HepG2 (cell line): ENCODE measurements at regions not wholly inside any gene's neighbourhood (a gene's known extent, or its start where the extent isn't known, plus 50 kb on each side); places are given as distances from the start of the nearest gene placed in this dataset.

ENCODE experiments used
- ATAC-seq: fragments of 200-7000 bp; cut with Tn5 transposase; 3 replicates; pipeline ENCODE4 v1.9.1; 2020; ENCODE audit warnings: mild to moderate bottlenecking, moderate library complexity
- BruUV-seq: library from RNA; stranded (reverse); fragments of 400-500 nt; replicated peaks from 2 replicates; lab custom pipeline; 2021; lab: Mats Ljungman, UMichigan
- CTCF ChIA-PET: fragments of 300-600 bp; formaldehyde crosslinking; extraction: SDS; loops from one replicate; lab custom pipeline; 2021; ENCODE audit warnings: low total read pairs, inconsistent platforms, low intra/inter-chr PET ratio; lab: Yijun Ruan, JAX
- POLR2A ChIA-PET: fragments of 350-600 bp; sonication (Branson Sonifier 250); formaldehyde crosslinking; loops from one replicate; lab custom pipeline; 2020; ENCODE audit warnings: antibody characterized with exemption, inconsistent platforms; lab: Yijun Ruan, JAX
- DNase-seq: peaks from one replicate; pipeline ENCODE4 v3.0.0-alpha.2; 2015; ENCODE audit warnings: low spot score
- FAIRE-seq: peaks from 3 replicates; lab custom pipeline; 2011; peaks lifted over from hg19 to GRCh38; lab: Jason Lieb, UNC
- H2AFZ ChIP-seq: one replicate; pipeline ENCODE4 v1.6.1; 2011; ENCODE audit warnings: low read length, inconsistent platforms
- H3K27ac ChIP-seq: fragments of 300-600 bp; 3 replicates; pipeline ENCODE4 v1.8.0; 2011; ENCODE audit warnings: mixed run types, mild to moderate bottlenecking, mixed read lengths, low read length, inconsistent platforms; ENCODE audit not compliant: insufficient read depth; ENCODE audit errors: extremely low read length
- H3K27me3 ChIP-seq, 2 experiments: fragments of 200-600 bp in 1 of 2; 2 replicates in 1 of 2; 3 replicates in 1 of 2; pipeline versions ENCODE4 v1.6.0 to v1.8.0; 2011; ENCODE audit warnings: low read length in 2 of 2, mild to moderate bottlenecking in 2 of 2, moderate library complexity in 2 of 2, inconsistent platforms in 1 of 2; ENCODE audit not compliant: insufficient read depth in 2 of 2, control insufficient read depth in 1 of 2
- H3K36me3 ChIP-seq, 2 experiments: fragments of 200-600 bp in 1 of 2; replicated peaks in 1 of 2; 2 replicates in 1 of 2; 3 replicates in 1 of 2; pipeline versions ENCODE4 v1.5.1 to v1.8.0; 2011; ENCODE audit warnings: low read length in 2 of 2, inconsistent platforms in 1 of 2; ENCODE audit not compliant: insufficient read depth in 2 of 2, control insufficient read depth in 1 of 2
- H3K4me1 ChIP-seq: 2 replicates; pipeline ENCODE4 v1.5.1; 2012; ENCODE audit warnings: low read length, inconsistent platforms; ENCODE audit not compliant: insufficient read depth
- H3K4me2 ChIP-seq: 2 replicates; pipeline ENCODE4 v1.6.0; 2011; ENCODE audit warnings: low read depth, low read length, inconsistent platforms
- H3K4me3 ChIP-seq, 3 experiments: fragments of 200-600 bp in 1 of 3; sonication (generic), shearing (Covaris generic) in 1 of 3; replicated peaks in 1 of 3; 2 replicates each; pipeline ENCODE4 v1.5.1; 2011 to 2016; ENCODE audit warnings: low read length in 3 of 3, inconsistent platforms in 2 of 3, low read depth in 2 of 3, mild to moderate bottlenecking in 2 of 3, control low read depth in 1 of 3, mixed read lengths in 1 of 3; ENCODE audit not compliant: insufficient read depth in 1 of 3
- H3K79me2 ChIP-seq: one replicate; pipeline ENCODE4 v1.6.1; 2011; ENCODE audit warnings: low read length, inconsistent platforms; ENCODE audit not compliant: insufficient read depth
- H3K9ac ChIP-seq: 2 replicates; pipeline ENCODE4 v1.6.0; 2011; ENCODE audit warnings: mild to moderate bottlenecking, low read depth, low read length, inconsistent platforms; ENCODE audit not compliant: insufficient read depth
- H3K9me3 ChIP-seq: 2 replicates; pipeline ENCODE4 v1.5.1; 2012; ENCODE audit warnings: mild to moderate bottlenecking, low read length
- H4K20me1 ChIP-seq: 2 replicates; pipeline ENCODE4 v1.6.0; 2011; ENCODE audit warnings: inconsistent platforms, mild to moderate bottlenecking, low read length, moderate library complexity; ENCODE audit not compliant: insufficient read depth
- BRCA1 ChIP-seq: sonication (generic); formaldehyde crosslinking; IDR thresholded peaks from 2 replicates; pipeline ENCODE4 v1.4.0; 2020; ENCODE audit warnings: missing genetic modification reagents
- HCFC1 ChIP-seq: fragments of 150-350 bp; IDR thresholded peaks from 2 replicates; pipeline ENCODE4 v1.6.1; 2014; ENCODE audit warnings: low read depth, low read length
- LCORL ChIP-seq, 2 experiments: fragments of 450-650 bp in 1 of 2; sonication (generic) in 1 of 2; formaldehyde crosslinking in 1 of 2; IDR thresholded peaks; 2 replicates each; pipeline versions ENCODE4 v1.5.0 to v1.6.1; 2017 to 2020; ENCODE audit warnings: antibody characterized with exemption in 1 of 2, missing genetic modification reagents in 1 of 2
- SP5 ChIP-seq: IDR thresholded peaks from 2 replicates; pipeline ENCODE4 v1.6.1; 2016; ENCODE audit warnings: low read depth, borderline replicate concordance
- TARDBP ChIP-seq: sonication (generic); formaldehyde crosslinking; IDR thresholded peaks from 2 replicates; pipeline ENCODE4 v1.8.0; 2022; ENCODE audit warnings: mild to moderate bottlenecking, missing genetic modification reagents
- TBX3 ChIP-seq: fragments of 450-650 bp; IDR thresholded peaks from 2 replicates; pipeline ENCODE4 v1.6.1; 2017; ENCODE audit warnings: antibody characterized with exemption, mild to moderate bottlenecking, inconsistent platforms, borderline replicate concordance
- ZFY ChIP-seq: sonication (generic); formaldehyde crosslinking; IDR thresholded peaks from 2 replicates; pipeline ENCODE4 v1.4.0; 2020; ENCODE audit warnings: missing genetic modification reagents
- ZKSCAN5 ChIP-seq: sonication (generic); formaldehyde crosslinking; IDR thresholded peaks from 2 replicates; pipeline ENCODE4 v1.5.1; 2020; ENCODE audit warnings: mild to moderate bottlenecking, missing genetic modification reagents
- ZSCAN29 ChIP-seq: sonication (generic); formaldehyde crosslinking; conservative IDR thresholded peaks from 2 replicates; pipeline ENCODE4 v1.4.0; 2020; ENCODE audit warnings: mild to moderate bottlenecking, missing genetic modification reagents
- WGBS: methylation state at CpG from one replicate; pipeline ENCODE4 v1.1.6; 2017; ENCODE audit warnings: low lambda C conversion rate; 5-methylcytosine and 5-hydroxymethylcytosine counted together
- in situ Hi-C: cut with HindIII; loops from 2 replicates; pipeline ENCODE4 v1.10.0; 2017; ENCODE audit warnings: low pct_unique_long_range_greater_than_20kb; ENCODE audit not compliant: extremely low pct_ligation_motif_present
- intact Hi-C: fragments of 100-400 bp; cut with micrococcal nuclease; formaldehyde crosslinking; loops from one replicate; pipeline ENCODE4 v1.10.0; 2022; ENCODE audit not compliant: unreplicated experiment
- TF ChIP-seq, protein P1 (sequence below): sonication (generic); formaldehyde crosslinking; IDR thresholded peaks from 2 replicates; pipeline ENCODE4 v1.9.0; 2021; ENCODE audit warnings: missing genetic modification reagents, mild to moderate bottlenecking, borderline replicate concordance

DNA sequence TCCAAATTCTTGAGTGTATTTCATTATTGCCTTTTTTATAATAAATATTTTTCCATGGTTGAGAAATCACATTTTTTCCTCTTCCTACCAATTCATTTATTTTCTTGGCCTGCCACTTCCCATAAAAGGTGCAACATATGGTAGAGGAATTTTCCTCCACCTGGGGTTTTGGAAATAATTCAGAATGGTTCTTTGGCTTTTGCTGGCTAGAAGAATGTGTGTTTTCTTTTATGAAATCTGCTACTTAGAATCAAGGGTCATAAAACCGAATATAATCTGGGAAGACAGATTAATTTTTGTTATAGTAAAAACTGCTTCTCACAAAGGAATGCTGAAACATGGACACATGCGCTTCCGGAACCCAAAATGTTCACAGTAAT lies 54.0 kb upstream of the POMGNT2 start:
- ATAC-seq = no peak
- no peak overlapping the region for H2AFZ ChIP-seq
- ChIA-PET POLR2A (no interaction called here), CTCF (no interaction called here)
- DNase-seq = no peak
- no peaks in the 10 kb centered on the region for H4K20me1 ChIP-seq
- H3K4me1 ChIP-seq = no peaks in the 10 kb centered on the region
- no peak for FAIRE-seq
- no TSS peak for BruUV-seq
- TF ChIP-seq SP5 (CRISPR knock-in tag) (no peak), ZFY (no peak), TARDBP (CRISPR knock-in tag) (no peak), LCORL (IDR thresholded peaks at IDR 0.05) (no peak), LCORL (CRISPR knock-in tag; IDR thresholded peaks at IDR 0.05) (no peak)
- TF ChIP-seq, protein P1, sequence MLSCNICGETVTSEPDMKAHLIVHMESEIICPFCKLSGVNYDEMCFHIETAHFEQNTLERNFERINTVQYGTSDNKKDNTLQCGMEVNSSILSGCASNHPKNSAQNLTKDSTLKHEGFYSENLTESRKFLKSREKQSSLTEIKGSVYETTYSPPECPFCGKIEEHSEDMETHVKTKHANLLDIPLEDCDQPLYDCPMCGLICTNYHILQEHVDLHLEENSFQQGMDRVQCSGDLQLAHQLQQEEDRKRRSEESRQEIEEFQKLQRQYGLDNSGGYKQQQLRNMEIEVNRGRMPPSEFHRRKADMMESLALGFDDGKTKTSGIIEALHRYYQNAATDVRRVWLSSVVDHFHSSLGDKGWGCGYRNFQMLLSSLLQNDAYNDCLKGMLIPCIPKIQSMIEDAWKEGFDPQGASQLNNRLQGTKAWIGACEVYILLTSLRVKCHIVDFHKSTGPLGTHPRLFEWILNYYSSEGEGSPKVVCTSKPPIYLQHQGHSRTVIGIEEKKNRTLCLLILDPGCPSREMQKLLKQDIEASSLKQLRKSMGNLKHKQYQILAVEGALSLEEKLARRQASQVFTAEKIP (CRISPR knock-in tag) = no peak
- no peaks in the 10 kb centered on the region for H3K9me3 ChIP-seq
- 52% methylated on average over 3 of the region's 3 CpGs for WGBS
- H3K36me3 ChIP-seq = no peaks in the 10 kb centered on the region
- no peak overlapping the region for H3K9ac ChIP-seq
- peaks cover 0 to 13% of the 10 kb centered on the region in 2 experiments; a peak in 3 of 5 replicates for H3K27me3 ChIP-seq
- H3K4me2 ChIP-seq = no peak overlapping the region
- intact Hi-C loops = no loop called here
- no peaks in the 10 kb centered on the region for H3K79me2 ChIP-seq
- H3K4me3 ChIP-seq = no peak overlapping the region
- no peak overlapping the region for H3K27ac ChIP-seq
- in situ Hi-C loops = loop anchor here (5.0 kb wide), 1 partner anchor 198 kb away; no protein-coding TSS in a partner anchor

- DNase-seq (no peak), ATAC-seq (no peak), FAIRE-seq (no peak)
- Histone ChIP-seq H3K27ac (no peak overlapping the region), H3K4me1 (no peaks in the 10 kb centered on the region), H3K9ac (no peak overlapping the region), H4K20me1 (no peaks in the 10 kb centered on the region), H3K79me2 (no peaks in the 10 kb centered on the region), H3K9me3 (no peaks in the 10 kb centered on the region), H3K4me3 (no peak overlapping the region), H3K27me3 (peaks cover 0 to 18% of the 10 kb centered on the region in 2 experiments; a peak in 3 of 5 replicates), H2AFZ (no peak overlapping the region), H3K4me2 (no peak overlapping the region), H3K36me3 (no peaks in the 10 kb centered on the region)
- 19% methylated on average over 6 of the region's 8 CpGs for WGBS
- POLR2A ChIA-PET = no interaction called here
- BruUV-seq = no TSS peak
- intact Hi-C loops = no loop called here
- in situ Hi-C loops = loop anchor here (5.0 kb wide), 1 partner anchor 197 kb away; no protein-coding TSS in a partner anchor
- CTCF ChIA-PET = no interaction called here
- TF ChIP-seq ZKSCAN5 (CRISPR knock-in tag) = no peak
- no peak for TF ChIP-seq BRCA1 (CRISPR knock-in tag)
- no peak for TF ChIP-seq ZSCAN29 (CRISPR knock-in tag)
- no peak for TF ChIP-seq TBX3
- TF ChIP-seq HCFC1 = no peak
Observed at GRCh38 chr3:43159131-43159875, 53.4 kb upstream of the POMGNT2 start.
